ENCODE measurements at regions not wholly inside any gene's neighbourhood (a gene's known extent, or its start where the extent isn't known, plus 50 kb on each side); places are given as distances from the start of the nearest gene placed in this dataset.

- intact Hi-C loops (cut with micrococcal nuclease), result no loop called here
These were observed 130.7 kb downstream of the BAMBI start for GRCh38 chr10:28807760-28808613.

GRCh38 chr10:28808693-28809092 lies 131.4 kb downstream of the BAMBI start:
- intact Hi-C loops (cut with micrococcal nuclease), result no loop called here
- no peak for ATAC-seq
- DNase-seq, result no peak

More at GRCh38 chr10:28807760-28808613, 130.7 kb downstream of the BAMBI start:
- ATAC-seq (peak; percentile 70), DNase-seq (no peak)

DNA sequence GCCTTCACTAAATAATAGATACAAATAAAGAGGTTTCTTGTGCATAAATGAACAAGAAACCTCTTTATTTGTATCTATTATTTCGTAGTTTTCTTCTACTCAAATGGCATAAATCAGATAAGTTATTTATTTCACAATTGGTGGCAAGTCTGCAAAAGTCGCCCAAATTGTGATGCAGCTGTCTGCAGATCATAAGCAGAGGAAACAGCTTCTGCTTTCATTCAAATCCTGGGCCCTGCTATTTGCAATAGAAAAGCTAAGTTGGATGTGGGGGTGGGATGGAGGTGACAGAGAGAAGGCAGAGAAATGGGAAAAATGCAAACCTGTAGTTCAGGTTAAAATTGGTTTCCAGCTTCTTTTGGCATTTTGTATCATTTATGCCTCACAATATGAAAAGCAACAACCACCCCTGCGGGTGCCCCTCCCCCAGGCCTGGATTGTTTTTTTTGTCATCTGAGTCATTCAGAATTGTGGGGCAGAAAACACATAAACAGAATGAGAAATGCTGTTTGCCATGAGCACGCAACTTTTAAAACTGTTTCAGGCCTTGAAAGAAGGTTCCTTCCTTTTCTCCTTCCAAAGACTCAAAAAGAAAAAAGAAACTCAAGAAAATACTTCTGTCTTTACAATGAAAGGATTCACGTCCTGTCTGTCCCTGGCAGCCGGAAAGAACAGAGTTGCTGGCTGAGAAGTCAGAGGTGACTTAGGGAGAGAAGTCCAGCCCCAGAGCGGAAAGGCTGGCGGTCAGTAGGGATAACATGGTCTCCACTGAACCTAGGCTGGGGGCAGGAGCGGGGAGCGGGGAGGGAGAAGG lies 132.9 kb downstream of the BAMBI start:
- intact Hi-C loops (cut with micrococcal nuclease), result no loop called here
- DNase-seq, result no peak
- no peak for ATAC-seq

- intact Hi-C loops (cut with micrococcal nuclease), result no loop called here
- DNase-seq (no peak), ATAC-seq (no peak)
These were observed 134.5 kb downstream of the BAMBI start for GRCh38 chr10:28811639-28812349.

GRCh38 chr10:28812384-28813372 lies 135.4 kb downstream of the BAMBI start:
- intact Hi-C loops (cut with micrococcal nuclease), result no loop called here
- ATAC-seq, result no peak
- no peak for DNase-seq

- ATAC-seq, result no peak
- DNase-seq, result no peak
- intact Hi-C loops (cut with micrococcal nuclease), result no loop called here
These were observed 138.4 kb downstream of the BAMBI start for GRCh38 chr10:28815681-28816080.

GRCh38 chr10:28822719-28823464 lies 145.6 kb downstream of the BAMBI start:
- intact Hi-C loops (cut with micrococcal nuclease), result no loop called here
- ATAC-seq (no peak), DNase-seq (no peak)

DNA sequence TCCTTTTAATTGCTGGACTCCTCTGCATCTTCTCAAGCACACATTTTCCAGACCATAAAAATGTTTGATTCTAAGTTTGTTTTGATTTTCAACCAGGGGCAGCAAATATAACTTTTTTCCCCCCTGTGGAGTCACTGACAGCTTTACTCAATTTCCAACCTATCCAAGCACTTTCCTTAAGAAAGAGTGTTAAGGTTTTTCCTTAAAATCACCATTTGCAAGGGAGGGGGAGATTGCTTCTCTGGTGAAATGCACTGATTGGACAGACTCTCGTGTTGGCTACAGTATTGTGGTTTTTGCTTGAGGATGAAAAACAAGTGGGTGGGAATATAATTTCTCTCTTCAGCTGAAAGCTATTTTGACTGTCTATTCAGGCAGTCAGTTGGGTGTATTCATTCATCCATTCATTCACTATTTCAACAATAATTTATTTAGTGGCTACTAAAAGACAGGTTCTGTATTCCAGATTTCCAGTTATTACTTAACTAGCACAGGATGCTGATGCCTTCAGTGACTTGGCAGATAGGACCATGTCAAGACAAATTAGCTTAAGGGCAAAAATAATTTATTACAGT lies 146.3 kb downstream of the BAMBI start:
- ATAC-seq (no peak), DNase-seq (no peak)
- intact Hi-C loops (cut with micrococcal nuclease), result no loop called here

GRCh38 chr10:28833313-28833712 lies 156.0 kb downstream of the BAMBI start:
- ATAC-seq (no peak), DNase-seq (no peak)
- intact Hi-C loops (cut with micrococcal nuclease), result no loop called here

GRCh38 chr10:28836435-28836743 lies 159.1 kb downstream of the BAMBI start:
- ATAC-seq (no peak), DNase-seq (no peak)
- intact Hi-C loops (cut with micrococcal nuclease), result no loop called here

GRCh38 chr10:28837613-28838390 lies 160.5 kb downstream of the BAMBI start:
- ATAC-seq (no peak), DNase-seq (no peak)
- intact Hi-C loops (cut with micrococcal nuclease), result no loop called here

DNA sequence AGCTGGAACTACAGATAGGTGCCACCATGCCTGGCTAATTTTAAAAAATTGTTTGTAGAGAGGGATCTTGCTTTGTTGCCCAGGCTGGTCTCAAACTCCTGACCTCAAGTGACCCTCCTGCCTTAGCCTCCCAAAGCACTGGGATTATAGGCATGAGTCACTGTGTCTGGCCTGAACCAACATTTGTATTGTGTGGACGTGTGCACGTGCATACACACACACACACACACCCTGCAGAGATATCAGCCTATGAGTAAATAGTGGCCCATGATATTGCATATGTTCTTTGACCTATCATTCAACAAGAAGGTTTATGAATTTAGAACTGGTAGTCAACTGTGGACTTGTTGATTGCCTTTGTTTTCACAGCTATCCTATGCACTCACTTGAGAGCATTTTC lies 161.6 kb downstream of the BAMBI start:
- intact Hi-C loops (cut with micrococcal nuclease), result no loop called here

GRCh38 chr10:28839600-28840007 lies 162.3 kb downstream of the BAMBI start:
- peak; percentile 96 for ATAC-seq
- DNase-seq, result peak; percentile 36
- intact Hi-C loops (cut with micrococcal nuclease), result no loop called here

More for the DNA sequence above, 161.6 kb downstream of the BAMBI start:
- peak; percentile 23 for ATAC-seq
- DNase-seq, result no peak

DNA sequence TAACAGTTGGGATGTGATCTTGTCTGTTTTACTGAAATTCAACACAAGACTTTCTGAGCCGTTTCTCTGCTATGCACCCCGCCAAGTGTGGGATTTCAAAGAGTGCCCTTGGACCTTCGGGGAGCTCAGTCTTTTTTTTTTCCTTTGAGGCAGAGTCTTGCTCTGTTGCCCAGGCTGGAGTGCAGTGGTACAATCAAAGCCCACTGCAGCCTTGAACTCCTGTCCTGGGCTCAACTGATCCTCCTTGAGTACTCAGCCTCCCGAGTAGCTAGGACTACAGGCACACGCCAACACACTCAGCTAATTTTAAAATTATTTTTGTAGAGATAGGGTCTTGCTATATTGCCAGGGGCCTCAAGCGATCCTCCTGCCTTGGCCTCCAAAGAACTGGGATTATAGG lies 162.9 kb downstream of the BAMBI start:
- intact Hi-C loops (cut with micrococcal nuclease), result no loop called here
- DNase-seq (no peak), ATAC-seq (no peak)

DNA sequence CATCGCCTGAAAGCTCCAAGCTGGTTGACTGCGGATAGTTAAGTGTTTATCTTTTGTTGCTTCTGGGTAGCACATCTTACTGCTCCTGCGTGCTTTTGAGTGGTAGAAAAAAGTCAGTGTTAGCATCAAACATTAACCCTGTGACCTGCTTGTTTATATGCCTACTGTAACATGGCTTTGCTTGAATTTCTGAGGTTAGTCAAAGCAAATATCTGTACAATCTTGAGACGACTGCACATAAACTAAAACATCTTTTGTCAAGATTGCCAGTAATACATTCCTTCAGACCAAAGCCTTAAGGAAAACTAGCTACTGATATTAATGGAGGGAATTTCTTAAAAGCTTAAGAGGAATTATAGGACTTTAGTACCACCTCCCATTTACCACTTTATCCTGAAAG lies 163.7 kb downstream of the BAMBI start:
- ATAC-seq (no peak), DNase-seq (no peak)
- intact Hi-C loops (cut with micrococcal nuclease), result no loop called here

- ATAC-seq, result peak; percentile 69
- intact Hi-C loops (cut with micrococcal nuclease), result no loop called here
- DNase-seq, result no peak
These were observed 164.3 kb downstream of the BAMBI start for GRCh38 chr10:28841625-28842024.

DNA sequence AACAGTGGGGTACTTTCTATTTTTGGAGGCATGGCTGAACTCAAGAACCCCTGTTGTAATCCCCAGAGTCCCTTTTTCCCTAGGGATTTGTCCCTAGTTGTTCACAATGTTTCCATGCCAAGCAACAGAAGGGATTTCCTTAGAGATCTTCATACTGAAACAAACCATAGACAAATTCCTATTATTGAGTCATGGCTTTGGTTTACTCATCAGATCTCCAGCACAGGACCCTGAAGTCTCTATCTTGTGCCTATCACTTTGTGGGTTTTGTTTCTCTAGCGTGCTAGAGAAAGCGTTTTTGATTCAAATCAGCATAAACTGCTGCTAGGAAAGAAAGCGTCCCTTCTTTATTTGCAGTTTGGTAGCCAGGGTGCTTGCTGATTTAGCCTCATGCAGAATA lies 165.0 kb downstream of the BAMBI start:
- no peak for ATAC-seq
- no peak for DNase-seq
- intact Hi-C loops (cut with micrococcal nuclease), result no loop called here
